ENCODE measurements at regions not wholly inside any gene's neighbourhood (a gene's known extent, or its start where the extent isn't known, plus 50 kb on each side); places are given as distances from the start of the nearest gene placed in this dataset.

DNA sequence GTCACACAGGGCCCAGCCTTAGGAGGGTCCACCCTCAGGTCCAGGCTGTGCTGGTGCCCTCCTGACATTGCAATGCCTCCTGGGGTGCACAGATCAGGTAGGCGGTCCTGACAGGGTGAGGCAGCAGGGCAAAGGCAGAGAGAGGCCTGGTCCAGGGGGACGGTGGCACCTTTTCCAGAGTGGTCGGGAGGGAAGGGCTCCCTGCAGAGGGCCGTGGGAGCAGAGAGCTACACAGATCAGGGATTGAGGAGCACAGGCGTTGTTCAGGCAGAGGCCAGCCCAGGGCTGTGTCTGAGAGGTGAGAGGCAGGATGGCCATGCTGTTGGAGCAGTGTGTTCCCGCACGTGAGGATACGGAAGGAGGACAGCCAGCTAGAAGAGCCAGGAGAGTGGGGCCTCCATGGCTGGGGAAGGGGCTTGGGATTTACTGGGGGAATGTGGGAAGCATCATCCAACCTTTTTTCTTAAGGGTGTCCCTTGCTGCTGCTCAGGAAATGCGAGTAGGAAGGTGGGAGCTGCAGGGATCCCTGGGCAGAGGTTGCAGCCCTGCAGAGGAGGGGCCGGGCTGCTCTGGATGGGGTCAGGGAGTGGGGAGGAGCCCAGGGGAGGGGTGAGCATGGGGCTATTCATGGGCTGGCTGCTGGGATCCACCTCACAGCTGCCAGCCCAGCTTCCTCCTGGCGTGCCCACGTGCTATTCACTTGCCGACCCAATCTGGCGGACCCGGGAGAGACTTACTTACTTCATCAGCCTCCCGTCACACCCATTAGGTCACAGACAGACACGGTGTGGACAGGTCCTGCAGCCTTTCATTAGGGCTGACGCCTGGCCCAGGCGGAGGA is 1516.4 kb downstream of the TBC1D22A start:
- 80 to 85% (median 83%) methylated on average over 19 of the region's 19 CpGs for WGBS, 3 donors
- no peaks in the 10 kb centered on the region for H3K36me3 ChIP-seq
- TF ChIP-seq, protein P1, sequence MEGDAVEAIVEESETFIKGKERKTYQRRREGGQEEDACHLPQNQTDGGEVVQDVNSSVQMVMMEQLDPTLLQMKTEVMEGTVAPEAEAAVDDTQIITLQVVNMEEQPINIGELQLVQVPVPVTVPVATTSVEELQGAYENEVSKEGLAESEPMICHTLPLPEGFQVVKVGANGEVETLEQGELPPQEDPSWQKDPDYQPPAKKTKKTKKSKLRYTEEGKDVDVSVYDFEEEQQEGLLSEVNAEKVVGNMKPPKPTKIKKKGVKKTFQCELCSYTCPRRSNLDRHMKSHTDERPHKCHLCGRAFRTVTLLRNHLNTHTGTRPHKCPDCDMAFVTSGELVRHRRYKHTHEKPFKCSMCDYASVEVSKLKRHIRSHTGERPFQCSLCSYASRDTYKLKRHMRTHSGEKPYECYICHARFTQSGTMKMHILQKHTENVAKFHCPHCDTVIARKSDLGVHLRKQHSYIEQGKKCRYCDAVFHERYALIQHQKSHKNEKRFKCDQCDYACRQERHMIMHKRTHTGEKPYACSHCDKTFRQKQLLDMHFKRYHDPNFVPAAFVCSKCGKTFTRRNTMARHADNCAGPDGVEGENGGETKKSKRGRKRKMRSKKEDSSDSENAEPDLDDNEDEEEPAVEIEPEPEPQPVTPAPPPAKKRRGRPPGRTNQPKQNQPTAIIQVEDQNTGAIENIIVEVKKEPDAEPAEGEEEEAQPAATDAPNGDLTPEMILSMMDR (IDR thresholded peaks at IDR 0.05) = no peak
- TF ChIP-seq POLR2A (IDR thresholded peaks at IDR 0.05) = no peak
- no peak for TF ChIP-seq EP300 (IDR thresholded peaks at IDR 0.05)
- no peak for DNase-seq
- no peak overlapping the region for H3K27ac ChIP-seq
- H3K27me3 ChIP-seq = no peaks in the 10 kb centered on the region
- H3K4me3 ChIP-seq = no peak overlapping the region
- no peaks in the 10 kb centered on the region for H3K9me3 ChIP-seq
- peaks cover 1% of the 10 kb centered on the region for H3K4me1 ChIP-seq (ENCODE audit: insufficient read depth)
- intact Hi-C loops (cut with DNase I) = no loop called here

DNA sequence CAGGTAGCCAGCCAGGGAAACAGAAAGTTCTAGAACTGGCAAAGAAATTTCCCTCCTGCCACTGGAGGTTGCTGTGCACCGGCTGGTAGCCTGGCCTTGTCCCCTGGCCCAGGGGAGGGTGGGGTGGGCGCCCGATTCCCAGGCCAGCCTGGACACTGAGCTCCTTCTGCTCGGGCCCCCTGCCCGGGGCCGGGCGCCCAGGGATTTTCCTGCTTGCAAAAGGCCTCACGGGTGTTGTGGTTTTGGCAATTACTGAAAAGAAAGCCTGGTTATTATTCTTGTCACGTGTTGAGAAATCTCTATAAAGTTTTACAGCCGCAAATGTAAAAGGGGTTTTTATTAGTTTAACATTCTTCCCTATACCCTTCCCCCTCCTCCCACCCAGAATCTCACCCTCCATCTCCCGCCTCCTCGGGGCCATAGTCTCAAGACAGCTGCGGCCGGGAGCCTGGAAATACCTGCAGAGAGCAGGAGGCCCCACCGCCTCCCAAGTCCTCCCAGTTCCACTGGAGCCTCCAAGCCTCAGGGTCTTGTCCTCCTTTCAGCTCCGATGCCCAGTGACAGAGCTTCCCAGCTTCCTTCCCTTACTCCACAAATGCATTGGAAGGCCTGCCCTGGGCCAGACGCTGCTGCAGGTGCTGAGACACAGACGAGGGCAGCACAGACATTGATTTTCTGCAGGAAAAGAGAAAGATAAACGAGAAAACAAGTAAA is 1515.6 kb downstream of the TBC1D22A start:
- H3K36me3 ChIP-seq = no peaks in the 10 kb centered on the region
- DNase-seq = peak in 1 of 5 donors; percentile 62
- peaks cover 1% of the 10 kb centered on the region for H3K4me1 ChIP-seq (ENCODE audit: insufficient read depth)
- TF ChIP-seq POLR2A (IDR thresholded peaks at IDR 0.05) (no peak), EP300 (IDR thresholded peaks at IDR 0.05) (no peak)
- TF ChIP-seq, protein P1 (IDR thresholded peaks at IDR 0.05) = no peak
- no peak overlapping the region for H3K4me3 ChIP-seq
- H3K27me3 ChIP-seq = no peaks in the 10 kb centered on the region
- no peak overlapping the region for H3K27ac ChIP-seq
- H3K9me3 ChIP-seq = no peaks in the 10 kb centered on the region
- intact Hi-C loops (cut with DNase I) = no loop called here
- WGBS, 3 donors = 29 to 41% (median 40%) methylated on average over 19 of the region's 19 CpGs

DNA sequence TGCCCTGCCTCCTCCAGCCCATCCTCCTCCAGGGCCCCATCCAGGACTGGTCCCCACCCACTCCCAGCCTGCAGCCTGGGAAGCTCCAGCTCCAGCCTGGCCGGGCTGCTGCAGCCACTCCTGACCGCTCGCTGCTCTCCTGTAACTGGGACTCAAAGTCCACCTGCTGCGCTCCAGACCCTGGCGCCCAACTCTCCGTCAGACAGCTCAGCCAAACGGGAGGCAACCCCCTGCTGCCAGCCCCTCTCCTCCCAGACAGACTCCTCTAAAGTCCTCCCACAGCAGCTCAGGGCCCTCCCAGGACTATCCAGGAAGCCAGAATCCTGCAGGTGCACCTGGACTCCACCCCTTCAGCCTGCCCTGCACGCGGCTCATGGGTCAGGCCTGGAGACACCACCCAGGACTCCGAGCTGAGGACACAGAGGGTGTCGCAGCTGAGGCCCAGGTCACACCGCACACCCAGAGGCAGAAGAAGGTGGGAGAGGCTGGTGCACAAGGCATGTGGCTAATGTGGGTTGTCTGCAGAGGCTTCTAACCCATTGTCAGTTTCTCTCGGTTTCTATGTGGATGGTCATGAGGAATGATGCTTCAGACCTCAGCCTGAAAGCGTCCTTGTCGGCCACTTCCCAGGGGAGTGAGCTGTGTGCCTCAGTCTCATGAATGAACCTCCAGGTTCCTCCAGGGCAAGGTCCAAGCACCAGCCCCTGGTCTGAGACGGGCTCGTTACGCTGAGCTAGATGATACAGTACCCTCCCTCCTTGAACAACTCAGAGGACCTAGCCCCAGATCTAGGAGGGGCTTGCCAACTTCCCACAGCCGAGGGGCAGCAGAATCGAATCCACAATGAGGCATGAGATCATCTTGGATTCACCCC is 1514.8 kb downstream of the TBC1D22A start:
- WGBS, 3 donors = 72 to 80% (median 76%) methylated on average over 20 of the region's 20 CpGs
- DNase-seq = no peak
- H3K36me3 ChIP-seq = no peaks in the 10 kb centered on the region
- intact Hi-C loops (cut with DNase I) = no loop called here
- H3K9me3 ChIP-seq = no peaks in the 10 kb centered on the region
- TF ChIP-seq, protein P1 (IDR thresholded peaks at IDR 0.05) = no peak
- TF ChIP-seq POLR2A (IDR thresholded peaks at IDR 0.05) = no peak
- no peak for TF ChIP-seq EP300 (IDR thresholded peaks at IDR 0.05)
- no peaks in the 10 kb centered on the region for H3K27me3 ChIP-seq
- no peak overlapping the region for H3K4me3 ChIP-seq
- peaks cover 1% of the 10 kb centered on the region for H3K4me1 ChIP-seq (ENCODE audit: insufficient read depth)
- no peak overlapping the region for H3K27ac ChIP-seq

DNA sequence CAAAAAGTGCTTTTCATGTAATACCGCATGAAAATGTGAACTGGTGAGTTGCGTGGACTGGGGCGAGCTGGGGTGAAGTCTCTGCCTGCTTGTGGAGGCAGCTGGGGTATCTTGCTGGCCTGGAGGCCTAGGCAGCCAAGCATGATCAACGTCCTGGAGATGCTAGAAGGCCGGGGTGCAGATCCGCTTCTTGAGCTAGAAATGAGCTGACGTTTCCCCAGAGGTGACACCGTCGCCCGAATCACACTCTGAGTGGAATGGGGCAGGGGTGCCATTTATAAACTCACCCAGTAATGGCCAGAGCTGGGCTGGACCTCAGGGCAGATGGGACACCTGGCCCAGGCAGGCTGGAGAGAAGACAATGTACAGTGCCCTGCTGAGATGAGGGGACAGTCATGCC is 1513.0 kb downstream of the TBC1D22A start:
- TF ChIP-seq EP300 (IDR thresholded peaks at IDR 0.05) = no peak
- no peak for TF ChIP-seq POLR2A (IDR thresholded peaks at IDR 0.05)
- TF ChIP-seq, protein P1 (IDR thresholded peaks at IDR 0.05) = no peak
- Histone ChIP-seq H3K4me1 (ENCODE audit: insufficient read depth) (peaks cover 1% of the 10 kb centered on the region), H3K36me3 (no peaks in the 10 kb centered on the region), H3K4me3 (no peak overlapping the region), H3K27ac (no peak overlapping the region), H3K27me3 (no peaks in the 10 kb centered on the region), H3K9me3 (no peaks in the 10 kb centered on the region)
- 95 to 97% (median 95%) methylated on average over 10 of the region's 10 CpGs for WGBS, 3 donors
- intact Hi-C loops (cut with DNase I) = no loop called here
- DNase-seq = no peak
